Mucosa of rectum (tissue), 2 donors: ENCODE measurements at regions not wholly inside any gene's neighbourhood (a gene's known extent, or its start where the extent isn't known, plus 50 kb on each side); places are given as distances from the start of the nearest gene placed in this dataset.

Source experiments
- H3K27ac ChIP-seq, 2 donors: one replicate each; pipeline ENCODE4 v1.7.0; 2013; ENCODE audit warnings: inconsistent platforms in 2 of 2, low read depth in 2 of 2, low read length in 2 of 2
- H3K27me3 ChIP-seq, 2 donors: one replicate each; pipeline ENCODE4 v1.7.0; 2013; ENCODE audit warnings: low read length in 2 of 2; ENCODE audit not compliant: control insufficient read depth in 2 of 2, insufficient read depth in 2 of 2
- H3K36me3 ChIP-seq, 2 donors: one replicate each; pipeline ENCODE4 v1.7.0; 2013; ENCODE audit warnings: low read length in 2 of 2; ENCODE audit not compliant: control insufficient read depth in 2 of 2, insufficient read depth in 2 of 2
- H3K4me1 ChIP-seq, 2 donors: one replicate each; pipeline ENCODE4 v1.7.0; 2013; ENCODE audit warnings: low read length in 2 of 2, mild to moderate bottlenecking in 1 of 2; ENCODE audit not compliant: control insufficient read depth in 2 of 2, insufficient read depth in 2 of 2
- H3K4me3 ChIP-seq, 2 donors: one replicate each; pipeline ENCODE4 v1.7.0; 2013; ENCODE audit warnings: low read length in 2 of 2
- H3K9ac ChIP-seq, 2 donors: one replicate each; pipeline ENCODE4 v1.7.0; 2013; ENCODE audit warnings: low read length in 2 of 2, low read depth in 1 of 2, mild to moderate bottlenecking in 1 of 2
- H3K9me3 ChIP-seq, 2 donors: one replicate each; pipeline ENCODE4 v1.7.0; 2013; ENCODE audit warnings: low read length in 2 of 2; ENCODE audit not compliant: control insufficient read depth in 2 of 2
- donor health status: healthy.
- donor health status: Normal muscosa, but diverticular disease.

GRCh38 chr19:28516415-28516872 is 696.5 kb downstream of the UQCRFS1 start:
- no peaks in the 10 kb centered on the region for H3K9me3 ChIP-seq
- H3K9ac ChIP-seq, result no peak overlapping the region
- H3K36me3 ChIP-seq, result no peaks in the 10 kb centered on the region
- H3K27ac ChIP-seq, result no peak overlapping the region
- H3K4me3 ChIP-seq, result no peak overlapping the region
- no peaks in the 10 kb centered on the region for H3K27me3 ChIP-seq
- H3K4me1 ChIP-seq, result no peaks in the 10 kb centered on the region

- no peak overlapping the region for H3K27ac ChIP-seq
- no peaks in the 10 kb centered on the region for H3K4me1 ChIP-seq
- no peak overlapping the region for H3K4me3 ChIP-seq
- H3K9me3 ChIP-seq, result no peaks in the 10 kb centered on the region
- H3K27me3 ChIP-seq, result no peaks in the 10 kb centered on the region
- H3K9ac ChIP-seq, result no peak overlapping the region
- no peaks in the 10 kb centered on the region for H3K36me3 ChIP-seq
These were observed 698.8 kb downstream of the UQCRFS1 start for GRCh38 chr19:28514166-28514565.

- Histone ChIP-seq H3K27me3 (no peaks in the 10 kb centered on the region), H3K4me3 (no peak overlapping the region), H3K9ac (no peak overlapping the region), H3K27ac (no peak overlapping the region), H3K9me3 (no peaks in the 10 kb centered on the region), H3K4me1 (no peaks in the 10 kb centered on the region), H3K36me3 (no peaks in the 10 kb centered on the region)
These were observed 701.3 kb downstream of the UQCRFS1 start for GRCh38 chr19:28511655-28512054.

- no peaks in the 10 kb centered on the region for H3K9me3 ChIP-seq
- H3K4me1 ChIP-seq, result no peaks in the 10 kb centered on the region
- H3K27ac ChIP-seq, result no peak overlapping the region
- no peak overlapping the region for H3K4me3 ChIP-seq
- H3K27me3 ChIP-seq, result no peaks in the 10 kb centered on the region
- no peaks in the 10 kb centered on the region for H3K36me3 ChIP-seq
- no peak overlapping the region for H3K9ac ChIP-seq
These were observed 703.7 kb downstream of the UQCRFS1 start for GRCh38 chr19:28509079-28509895.

GRCh38 chr19:28508666-28509065 is 704.3 kb downstream of the UQCRFS1 start:
- Histone ChIP-seq H3K27me3 (no peaks in the 10 kb centered on the region), H3K36me3 (no peaks in the 10 kb centered on the region), H3K4me3 (no peak overlapping the region), H3K9me3 (no peaks in the 10 kb centered on the region), H3K4me1 (no peaks in the 10 kb centered on the region), H3K9ac (no peak overlapping the region), H3K27ac (no peak overlapping the region)

GRCh38 chr19:28505933-28506332 is 707.0 kb downstream of the UQCRFS1 start:
- no peaks in the 10 kb centered on the region for H3K9me3 ChIP-seq
- no peak overlapping the region for H3K9ac ChIP-seq
- H3K36me3 ChIP-seq, result no peaks in the 10 kb centered on the region
- H3K4me1 ChIP-seq, result no peaks in the 10 kb centered on the region
- no peak overlapping the region for H3K4me3 ChIP-seq
- H3K27me3 ChIP-seq, result no peaks in the 10 kb centered on the region
- H3K27ac ChIP-seq, result no peak overlapping the region

- Histone ChIP-seq H3K4me1 (no peaks in the 10 kb centered on the region), H3K36me3 (no peaks in the 10 kb centered on the region), H3K9me3 (no peaks in the 10 kb centered on the region), H3K9ac (no peak overlapping the region), H3K27ac (no peak overlapping the region), H3K27me3 (no peaks in the 10 kb centered on the region), H3K4me3 (no peak overlapping the region)
These were observed 707.8 kb downstream of the UQCRFS1 start for GRCh38 chr19:28505134-28505533.

- no peaks in the 10 kb centered on the region for H3K36me3 ChIP-seq
- no peak overlapping the region for H3K27ac ChIP-seq
- no peaks in the 10 kb centered on the region for H3K27me3 ChIP-seq
- no peak overlapping the region for H3K4me3 ChIP-seq
- no peak overlapping the region for H3K9ac ChIP-seq
- H3K9me3 ChIP-seq, result no peaks in the 10 kb centered on the region
- H3K4me1 ChIP-seq, result no peaks in the 10 kb centered on the region
These were observed 708.2 kb downstream of the UQCRFS1 start for GRCh38 chr19:28504727-28505126.

GRCh38 chr19:28504139-28504538 is 708.8 kb downstream of the UQCRFS1 start:
- Histone ChIP-seq H3K4me1 (no peaks in the 10 kb centered on the region), H3K9me3 (no peaks in the 10 kb centered on the region), H3K27me3 (no peaks in the 10 kb centered on the region), H3K9ac (no peak overlapping the region), H3K4me3 (no peak overlapping the region), H3K36me3 (no peaks in the 10 kb centered on the region), H3K27ac (no peak overlapping the region)

- H3K9me3 ChIP-seq, result no peaks in the 10 kb centered on the region
- H3K27ac ChIP-seq, result no peak overlapping the region
- no peak overlapping the region for H3K4me3 ChIP-seq
- no peaks in the 10 kb centered on the region for H3K4me1 ChIP-seq
- H3K36me3 ChIP-seq, result no peaks in the 10 kb centered on the region
- no peak overlapping the region for H3K9ac ChIP-seq
- H3K27me3 ChIP-seq, result no peaks in the 10 kb centered on the region
These were observed 709.8 kb downstream of the UQCRFS1 start for GRCh38 chr19:28502879-28503734.
